ENCODE measurements at regions not wholly inside any gene's neighbourhood (a gene's known extent, or its start where the extent isn't known, plus 50 kb on each side); places are given as distances from the start of the nearest gene placed in this dataset.

GRCh38 chr4:35423104-35423503 is 821.2 kb downstream of the ARAP2 start:
- no peak for TF ChIP-seq CTCF (IDR thresholded peaks at IDR 0.05; ENCODE audit: insufficient read depth, low read length, missing control alignments)
- POLR2A ChIA-PET = no interaction called here
- H3K4me3 ChIP-seq (ENCODE audit: low read depth, low read length) = no peak overlapping the region
- no peak for DNase-seq (ENCODE audit: low read depth, low spot score)
- CTCF ChIA-PET = no interaction called here

GRCh38 chr4:35447474-35447873 is 796.8 kb downstream of the ARAP2 start:
- ChIA-PET CTCF (no interaction called here), POLR2A (no interaction called here)
- no peak for TF ChIP-seq CTCF (IDR thresholded peaks at IDR 0.05; ENCODE audit: insufficient read depth, low read length, missing control alignments)
- H3K4me3 ChIP-seq (ENCODE audit: low read depth, low read length) = no peak overlapping the region
- DNase-seq (ENCODE audit: low read depth, low spot score) = no peak

GRCh38 chr4:35459045-35459444 is 785.3 kb downstream of the ARAP2 start:
- ChIA-PET POLR2A (no interaction called here), CTCF (no interaction called here)
- TF ChIP-seq CTCF (IDR thresholded peaks at IDR 0.05; ENCODE audit: insufficient read depth, low read length, missing control alignments) = no peak

GRCh38 chr4:35461931-35462659 is 782.2 kb downstream of the ARAP2 start:
- TF ChIP-seq CTCF (IDR thresholded peaks at IDR 0.05; ENCODE audit: insufficient read depth, low read length, missing control alignments) = no peak
- ChIA-PET CTCF (no interaction called here), POLR2A (no interaction called here)
- no peak overlapping the region for H3K4me3 ChIP-seq (ENCODE audit: low read depth, low read length)
- DNase-seq (ENCODE audit: low read depth, low spot score) = no peak

More at GRCh38 chr4:35459045-35459444, 785.3 kb downstream of the ARAP2 start:
- H3K4me3 ChIP-seq (ENCODE audit: low read depth, low read length) = no peak overlapping the region
- no peak for DNase-seq (ENCODE audit: low read depth, low spot score)

GRCh38 chr4:35463251-35463952 is 780.9 kb downstream of the ARAP2 start:
- TF ChIP-seq CTCF (IDR thresholded peaks at IDR 0.05; ENCODE audit: insufficient read depth, low read length, missing control alignments) = no peak
- CTCF ChIA-PET = no interaction called here
- POLR2A ChIA-PET = no interaction called here
- H3K4me3 ChIP-seq (ENCODE audit: low read depth, low read length) = no peak overlapping the region
- no peak for DNase-seq (ENCODE audit: low read depth, low spot score)

- no peak overlapping the region for H3K4me3 ChIP-seq (ENCODE audit: low read depth, low read length)
- no peak for DNase-seq (ENCODE audit: low read depth, low spot score)
- ChIA-PET POLR2A (no interaction called here), CTCF (no interaction called here)
- no peak for TF ChIP-seq CTCF (IDR thresholded peaks at IDR 0.05; ENCODE audit: insufficient read depth, low read length, missing control alignments)
These were observed 779.3 kb downstream of the ARAP2 start for GRCh38 chr4:35464964-35465528.
